ENCODE measurements at regions not wholly inside any gene's neighbourhood (a gene's known extent, or its start where the extent isn't known, plus 50 kb on each side); places are given as distances from the start of the nearest gene placed in this dataset.

- H2BK20ac ChIP-seq (ENCODE audit: low read length): no peak overlapping the region
- no peaks in the 10 kb centered on the region for H3K27me3 ChIP-seq (replicated peaks in 1 of 4; ENCODE audit: control insufficient read depth in 3 of 4, extremely low read depth in 1 of 4, insufficient read depth in 3 of 4, low read length in 3 of 4)
- no peak overlapping the region for H3K14ac ChIP-seq (ENCODE audit: insufficient read length)
- WGBS, 2 experiments (ENCODE audit: extremely low coverage in 1 of 2, insufficient coverage in 1 of 2, insufficient read length in 1 of 2, insufficient replicate concordance in 2 of 2, low coverage in 1 of 2, low lambda C conversion rate in 2 of 2, missing lambda C conversion rate in 1 of 2): 37% methylated on average over 5 of the region's 5 CpGs; no CpG with 5 or more reads in 1 of the 2 experiments
- no peak overlapping the region for H2AFZ ChIP-seq (ENCODE audit: low read length)
- H3K4ac ChIP-seq (replicated peaks; ENCODE audit: insufficient read length, low read depth, low read length): no peak overlapping the region
- H2BK15ac ChIP-seq (ENCODE audit: low read length): no peak overlapping the region
- H2BK120ac ChIP-seq (replicated peaks; ENCODE audit: low read depth, low read length): no peak overlapping the region
- no peaks in the 10 kb centered on the region for H3K9me3 ChIP-seq (ENCODE audit: insufficient read depth in 2 of 2, low read depth in 1 of 2, low read length in 1 of 2)
- CTCF ChIA-PET (ENCODE audit: partially characterized antibody): interaction anchor here (0.6 to 1.9 kb wide), 2 partner anchors 11 to 125 kb away, joined by 3 to 7 read pairs; no protein-coding TSS in a partner anchor
- no peak overlapping the region for H2AK5ac ChIP-seq (ENCODE audit: low read depth, low read length)
- no peak overlapping the region for H3K9ac ChIP-seq (replicated peaks in 1 of 4; ENCODE audit: extremely low read depth in 1 of 4, low read depth in 3 of 4, low read length in 3 of 4)
- no peak overlapping the region for H3K27ac ChIP-seq (ENCODE audit: low read depth, low read length)
- H4K8ac ChIP-seq (ENCODE audit: extremely low read depth, insufficient read depth, low read length): no peak overlapping the region
- POLR2A ChIA-PET (ENCODE audit: partially characterized antibody): no interaction called here
- H3K4me3 ChIP-seq (ENCODE audit: extremely low read depth in 1 of 4, insufficient read depth in 2 of 4, low read depth in 3 of 4, low read length in 4 of 4): no peak overlapping the region; a peak in 1 of 8 replicates
- no peak overlapping the region for H4K91ac ChIP-seq (replicated peaks; ENCODE audit: insufficient read length, low read length)
- H2BK12ac ChIP-seq (ENCODE audit: low read depth, low read length): no peak overlapping the region
- no peaks in the 10 kb centered on the region for H4K20me1 ChIP-seq (replicated peaks in 1 of 2; ENCODE audit: control insufficient read depth in 1 of 2, insufficient read depth in 2 of 2, low read length in 2 of 2)
- H2BK5ac ChIP-seq (ENCODE audit: low read depth, low read length): no peak overlapping the region
- no peaks in the 10 kb centered on the region for H3K23me2 ChIP-seq (ENCODE audit: low read depth, low read length)
- H3K79me2 ChIP-seq (ENCODE audit: control insufficient read depth in 1 of 2, insufficient read depth in 2 of 2, low read length in 2 of 2): no peaks in the 10 kb centered on the region
- DNase-seq (ENCODE audit: low read depth in 1 of 2, low spot score in 2 of 2) (no peak), FAIRE-seq (no peak)
- H4K5ac ChIP-seq (ENCODE audit: insufficient read length, low read depth, low read length): no peak overlapping the region
- H3K79me1 ChIP-seq (ENCODE audit: low read depth, low read length): no peaks in the 10 kb centered on the region
- no peak overlapping the region for H3K56ac ChIP-seq (replicated peaks; ENCODE audit: insufficient read length, low read depth, low read length)
- no peaks in the 10 kb centered on the region for H3K36me3 ChIP-seq (ENCODE audit: control insufficient read depth in 2 of 4, insufficient read depth in 4 of 4, low read length in 3 of 4)
- peaks cover 2 to 9% (median 5%) of the 10 kb centered on the region in 4 experiments; a peak in 4 of 7 replicates for H3K4me1 ChIP-seq (replicated peaks in 1 of 4; ENCODE audit: control insufficient read depth in 3 of 4, insufficient read depth in 4 of 4, low read length in 3 of 4)
- TF ChIP-seq POU5F1 (IDR thresholded peaks at IDR 0.05; ENCODE audit: low read depth, low read length) (no peak), TCF12 (IDR thresholded peaks at IDR 0.05; ENCODE audit: low read depth, low read length) (peak; percentile 84)
- H3K18ac ChIP-seq (ENCODE audit: extremely low read depth, low read length): no peak overlapping the region
- H3K23ac ChIP-seq (ENCODE audit: insufficient read length): no peak overlapping the region
- H3K4me2 ChIP-seq (ENCODE audit: insufficient read depth in 1 of 2, low read depth in 2 of 2, low read length in 2 of 2): peak overlapping the region in 1 of 2 experiments; percentile 13; a peak in 1 of 4 replicates
These were observed 105.9 kb upstream of the KCNK2 start for GRCh38 chr1:214976665-214977064.
